HepG2 (cell line): ENCODE measurements at regions not wholly inside any gene's neighbourhood (a gene's known extent, or its start where the extent isn't known, plus 50 kb on each side); places are given as distances from the start of the nearest gene placed in this dataset.

ENCODE experiments used
- ARID5B ChIP-seq: IDR thresholded peaks from 2 replicates; pipeline ENCODE4 v1.4.0; 2020; ENCODE audit warnings: mild to moderate bottlenecking, missing genetic modification reagents
- EP300 ChIP-seq, 3 experiments: sonication (generic) in 1 of 3; formaldehyde crosslinking in 1 of 3; IDR thresholded peaks; 2 replicates each; pipeline versions ENCODE4 v1.5.1 to v1.6.1; 2011 to 2020; ENCODE audit warnings: low read depth in 2 of 3, low read length in 2 of 3, borderline replicate concordance in 1 of 3, improper control_type of control experiment in 1 of 3, mild to moderate bottlenecking in 1 of 3, missing genetic modification reagents in 1 of 3, moderate library complexity in 1 of 3
- FOXP1 ChIP-seq, 2 experiments: fragments of 450-650 bp in 1 of 2; IDR thresholded peaks; 2 replicates each; pipeline ENCODE4 v1.6.1; 2017 to 2018; ENCODE audit warnings: antibody characterized with exemption in 1 of 2
- GTF3A ChIP-seq: sonication (generic); formaldehyde crosslinking; conservative IDR thresholded peaks from 2 replicates; pipeline ENCODE4 v1.4.0; 2020; ENCODE audit warnings: mild to moderate bottlenecking, missing genetic modification reagents
- HMGXB3 ChIP-seq: sonication (generic); formaldehyde crosslinking; IDR thresholded peaks from 2 replicates; pipeline ENCODE4 v1.4.0; 2020; ENCODE audit warnings: missing genetic modification reagents, borderline replicate concordance
- REXO4 ChIP-seq: sonication (generic); formaldehyde crosslinking; IDR thresholded peaks from 2 replicates; pipeline ENCODE4 v1.8.0; 2022; ENCODE audit warnings: missing genetic modification reagents, mild to moderate bottlenecking, borderline replicate concordance
- RNF219 ChIP-seq: sonication (generic); formaldehyde crosslinking; IDR thresholded peaks from 2 replicates; pipeline ENCODE4 v1.5.0; 2020; ENCODE audit warnings: mild to moderate bottlenecking, missing genetic modification reagents
- SMAD3 ChIP-seq: sonication (generic); formaldehyde crosslinking; IDR thresholded peaks from 2 replicates; pipeline ENCODE4 v1.4.0; 2020; ENCODE audit warnings: missing genetic modification reagents
- SOX5 ChIP-seq: IDR thresholded peaks from 2 replicates; pipeline ENCODE4 v1.6.1; 2016; ENCODE audit warnings: borderline replicate concordance
- SOX6 ChIP-seq, 2 experiments: fragments of 450-650 bp in 1 of 2; sonication (generic) in 1 of 2; formaldehyde crosslinking in 1 of 2; IDR thresholded peaks; 2 replicates each; pipeline versions ENCODE4 v1.4.0 to v1.6.1; 2017 to 2020; ENCODE audit warnings: antibody characterized with exemption in 1 of 2, mild to moderate bottlenecking in 1 of 2, missing genetic modification reagents in 1 of 2
- ZNF121 ChIP-seq: sonication (generic); formaldehyde crosslinking; IDR thresholded peaks from 2 replicates; pipeline ENCODE4 v1.5.0; 2020; ENCODE audit warnings: mild to moderate bottlenecking, missing genetic modification reagents
- ZNF530 ChIP-seq: sonication (generic); formaldehyde crosslinking; IDR thresholded peaks from 2 replicates; pipeline ENCODE4 v1.5.0; 2020; ENCODE audit warnings: low read depth, mild to moderate bottlenecking, missing genetic modification reagents
- ZNF567 ChIP-seq: sonication (generic); formaldehyde crosslinking; IDR thresholded peaks from 2 replicates; pipeline ENCODE4 v1.8.1; 2023; ENCODE audit warnings: mild to moderate bottlenecking, missing genetic modification reagents, borderline replicate concordance
- ZSCAN30 ChIP-seq: sonication (generic); formaldehyde crosslinking; IDR thresholded peaks from 2 replicates; pipeline ENCODE4 v1.5.0; 2020; ENCODE audit warnings: mild to moderate bottlenecking, missing genetic modification reagents
- TF ChIP-seq, protein P1 (sequence below): sonication (generic); formaldehyde crosslinking; IDR thresholded peaks from 2 replicates; pipeline ENCODE4 v1.4.0; 2020; ENCODE audit warnings: mild to moderate bottlenecking, missing genetic modification reagents

- TF ChIP-seq ARID5B (CRISPR knock-in tag) (peak; percentile 81), HMGXB3 (no peak), ZSCAN30 (CRISPR knock-in tag) (no peak), RNF219 (CRISPR knock-in tag) (no peak), SMAD3 (CRISPR knock-in tag) (0 out of 2 replicates have a peak, but pooled peaks have one; percentile 45), ZNF567 (no peak), EP300 (IDR thresholded peaks at IDR 0.05; ENCODE audit: low read depth in 2 of 2, low read length in 2 of 2) (peak in 1 of 2 experiments; percentile 67; a peak in 1 of 4 replicates), EP300 (CRISPR knock-in tag; IDR thresholded peaks at IDR 0.05; ENCODE audit: borderline replicate concordance) (no peak), ZNF121 (CRISPR knock-in tag) (no peak), GTF3A (no peak), ZNF530 (no peak), FOXP1 (IDR thresholded peaks at IDR 0.05) (no peak), FOXP1 (CRISPR knock-in tag; IDR thresholded peaks at IDR 0.05) (0 out of 2 replicates have a peak, but pooled peaks have one; percentile 25), SOX5 (CRISPR knock-in tag) (peak; percentile 16; the same call in 1 of the 2 replicates), REXO4 (CRISPR knock-in tag) (no peak), SOX6 (IDR thresholded peaks at IDR 0.05) (no peak), SOX6 (CRISPR knock-in tag; IDR thresholded peaks at IDR 0.05) (peak; percentile 43; the same call in 1 of the 2 replicates)
- TF ChIP-seq, protein P1, sequence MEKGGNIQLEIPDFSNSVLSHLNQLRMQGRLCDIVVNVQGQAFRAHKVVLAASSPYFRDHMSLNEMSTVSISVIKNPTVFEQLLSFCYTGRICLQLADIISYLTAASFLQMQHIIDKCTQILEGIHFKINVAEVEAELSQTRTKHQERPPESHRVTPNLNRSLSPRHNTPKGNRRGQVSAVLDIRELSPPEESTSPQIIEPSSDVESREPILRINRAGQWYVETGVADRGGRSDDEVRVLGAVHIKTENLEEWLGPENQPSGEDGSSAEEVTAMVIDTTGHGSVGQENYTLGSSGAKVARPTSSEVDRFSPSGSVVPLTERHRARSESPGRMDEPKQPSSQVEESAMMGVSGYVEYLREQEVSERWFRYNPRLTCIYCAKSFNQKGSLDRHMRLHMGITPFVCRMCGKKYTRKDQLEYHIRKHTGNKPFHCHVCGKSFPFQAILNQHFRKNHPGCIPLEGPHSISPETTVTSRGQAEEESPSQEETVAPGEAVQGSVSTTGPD (CRISPR knock-in tag): no peak
Measured at GRCh38 chr7:131066635-131067034, 261.0 kb upstream of the MKLN1 start (continued).
